A549 (cell line): ENCODE measurements at regions not wholly inside any gene's neighbourhood (a gene's known extent, or its start where the extent isn't known, plus 50 kb on each side); places are given as distances from the start of the nearest gene placed in this dataset.

Source experiments
- ATAC-seq, 2 experiments: fragments of 200-7000 bp in 1 of 2; fragments of >200 bp in 1 of 2; cut with Nextera tagmentation in 1 of 2; cut with Tn5 transposase in 1 of 2; 3 replicates each; pipeline versions ENCODE4 v1.8.0 to v1.9.1; 2018 to 2020; ENCODE audit warnings: mild to moderate bottlenecking in 1 of 2, moderate library complexity in 1 of 2
- CTCF ChIA-PET: fragments of 300-600 bp; sonication (Branson Sonifier 250); formaldehyde crosslinking; extraction: SDS; loops from one replicate; lab custom pipeline; 2021; ENCODE audit warnings: antibody characterized with exemption, inconsistent platforms; lab: Yijun Ruan, JAX
- POLR2A ChIA-PET: fragments of 350-600 bp; formaldehyde crosslinking; extraction: SDS; loops from one replicate; lab custom pipeline; 2021; ENCODE audit warnings: antibody characterized with exemption, inconsistent platforms; lab: Yijun Ruan, JAX
- DNase-seq, 2 experiments: peaks; one replicate each; pipeline versions ENCODE4 v3.0.0 to v3.0.0-alpha.2; 2011 to 2016; ENCODE audit warnings: low read depth in 1 of 2, low spot score in 1 of 2
- FAIRE-seq: peaks from 2 replicates; lab custom pipeline; 2011; peaks lifted over from hg19 to GRCh38; lab: Jason Lieb, UNC
- H3K27ac ChIP-seq, 2 experiments: fragments of >200 bp; sonication (Bioruptor Twin); formaldehyde crosslinking; 3 replicates each; pipeline ENCODE4 v1.5.1; 2016 to 2017
- H3K4me1 ChIP-seq: fragments of >200 bp; sonication (Bioruptor Twin); formaldehyde crosslinking; 3 replicates; pipeline ENCODE4 v1.6.1; 2016
- H3K4me2 ChIP-seq: fragments of >200 bp; sonication (Bioruptor Twin); formaldehyde crosslinking; 3 replicates; pipeline ENCODE4 v1.6.1; 2016
- H3K4me3 ChIP-seq: fragments of >200 bp; sonication (Bioruptor Twin); formaldehyde crosslinking; 3 replicates; pipeline ENCODE4 v1.5.1; 2016
- H3K9me3 ChIP-seq: fragments of >200 bp; sonication (Bioruptor Twin); formaldehyde crosslinking; 3 replicates; pipeline ENCODE4 v1.6.1; 2016
- BHLHE40 ChIP-seq: IDR thresholded peaks from 2 replicates; pipeline ENCODE4 v1.6.1; 2012; ENCODE audit warnings: low read depth, low read length, inconsistent platforms
- CBX2 ChIP-seq: fragments of 200-600 bp; sonication (generic); IDR thresholded peaks from 2 replicates; pipeline ENCODE4 v1.6.1; 2016; ENCODE audit warnings: low read depth, mild to moderate bottlenecking, borderline replicate concordance
- CEBPB ChIP-seq, 2 experiments: fragments of >200 bp in 1 of 2; sonication (Bioruptor Twin) in 1 of 2; formaldehyde crosslinking in 1 of 2; IDR thresholded peaks; 2 replicates each; pipeline ENCODE4 v1.6.1; 2012 to 2016
- CHD4 ChIP-seq: fragments of 200-600 bp; sonication (generic); IDR thresholded peaks from 2 replicates; pipeline ENCODE4 v1.6.1; 2016; ENCODE audit warnings: antibody characterized with exemption, mild to moderate bottlenecking, borderline replicate concordance
- EHF ChIP-seq: fragments of 250-450 bp; sonication (Bioruptor Pico); IDR thresholded peaks from 2 replicates; pipeline ENCODE4 v1.5.0; 2020; ENCODE audit warnings: mild to moderate bottlenecking
- FOXS1 ChIP-seq: fragments of 250-450 bp; sonication (Bioruptor Pico); IDR thresholded peaks from 2 replicates; pipeline ENCODE4 v1.5.0; 2020; ENCODE audit warnings: mild to moderate bottlenecking, moderate library complexity
- HDAC2 ChIP-seq: fragments of 200-600 bp; sonication (generic); IDR thresholded peaks from 2 replicates; pipeline ENCODE4 v1.6.1; 2016
- HMGXB4 ChIP-seq: fragments of 250-450 bp; sonication (Bioruptor Pico); IDR thresholded peaks from 2 replicates; pipeline ENCODE4 v1.5.0; 2021; ENCODE audit warnings: mild to moderate bottlenecking, moderate library complexity, borderline replicate concordance
- JUN ChIP-seq, 2 experiments: fragments of >200 bp; sonication (Bioruptor Twin); formaldehyde crosslinking; IDR thresholded peaks; 2 replicates in 1 of 2; 3 replicates in 1 of 2; pipeline ENCODE4 v1.6.1; 2016 to 2017
- KDM5A ChIP-seq: fragments of 200-600 bp; sonication (generic); IDR thresholded peaks from 2 replicates; pipeline ENCODE4 v1.6.1; 2016; ENCODE audit warnings: antibody characterized with exemption, mild to moderate bottlenecking
- MAZ ChIP-seq: fragments of 150-350 bp; IDR thresholded peaks from 2 replicates; pipeline ENCODE4 v1.6.1; 2014; ENCODE audit warnings: antibody characterized with exemption, low read depth, low read length, borderline replicate concordance
- MYC ChIP-seq: IDR thresholded peaks from 2 replicates; pipeline ENCODE4 v1.6.1; 2012; ENCODE audit warnings: mild to moderate bottlenecking, inconsistent platforms, low read length, improper control_type of control experiment, borderline replicate concordance
- NR3C1 ChIP-seq: fragments of >200 bp; sonication (Bioruptor Twin); formaldehyde crosslinking; IDR thresholded peaks from 3 replicates; pipeline ENCODE4 v1.6.1; 2017
- PHF8 ChIP-seq: fragments of 200-600 bp; sonication (generic); IDR thresholded peaks from 2 replicates; pipeline ENCODE4 v1.6.1; 2016; ENCODE audit warnings: low read depth, mild to moderate bottlenecking, antibody characterized with exemption, moderate library complexity, borderline replicate concordance
- RFX5 ChIP-seq: fragments of 450-650 bp; IDR thresholded peaks from 2 replicates; pipeline ENCODE4 v1.7.1; 2014; ENCODE audit warnings: antibody characterized with exemption, mild to moderate bottlenecking, moderate library complexity
- SMC3 ChIP-seq: fragments of >200 bp; sonication (Bioruptor Twin); formaldehyde crosslinking; IDR thresholded peaks from 3 replicates; pipeline ENCODE4 v1.6.1; 2018; ENCODE audit warnings: inconsistent platforms
- USF2 ChIP-seq: fragments of 450-650 bp; IDR thresholded peaks from 2 replicates; pipeline ENCODE4 v1.6.1; 2014; ENCODE audit warnings: antibody characterized with exemption
- ZC3H11A ChIP-seq: fragments of 450-650 bp; IDR thresholded peaks from 2 replicates; pipeline ENCODE4 v1.6.1; 2014; ENCODE audit warnings: antibody characterized with exemption, mild to moderate bottlenecking
- ZFP36 ChIP-seq: fragments of 450-650 bp; IDR thresholded peaks from 2 replicates; pipeline ENCODE4 v1.6.1; 2014; ENCODE audit warnings: borderline replicate concordance; ENCODE audit not compliant: partially characterized antibody
- ZNF302 ChIP-seq: fragments of 250-450 bp; sonication (Bioruptor Pico); IDR thresholded peaks from 2 replicates; pipeline ENCODE4 v1.9.0; 2021; ENCODE audit warnings: inconsistent platforms, mild to moderate bottlenecking, moderate library complexity
- ZSCAN20 ChIP-seq: fragments of 250-450 bp; sonication (Bioruptor Pico); IDR thresholded peaks from 2 replicates; pipeline ENCODE4 v1.8.0; 2022; ENCODE audit warnings: mild to moderate bottlenecking, moderate library complexity
- WGBS: methylation state at CpG from one replicate; pipeline ENCODE4 v1.1.6; 2017; ENCODE audit errors: missing lambda C conversion rate; 5-methylcytosine and 5-hydroxymethylcytosine counted together
- TF ChIP-seq, protein P1 (sequence below): fragments of >200 bp; sonication (Bioruptor Twin); formaldehyde crosslinking; IDR thresholded peaks from 2 replicates; pipeline ENCODE4 v1.6.1; 2016
- TF ChIP-seq, protein P2 (sequence below): fragments of >200 bp; sonication (Bioruptor Twin); formaldehyde crosslinking; IDR thresholded peaks from 3 replicates; pipeline ENCODE4 v1.6.1; 2016
- TF ChIP-seq, protein P3 (sequence below): fragments of 200-600 bp; sonication (generic); IDR thresholded peaks from 2 replicates; pipeline ENCODE4 v1.6.1; 2016; ENCODE audit warnings: antibody characterized with exemption, mild to moderate bottlenecking, moderate library complexity
- TF ChIP-seq, protein P4 (sequence below): IDR thresholded peaks from 2 replicates; pipeline ENCODE4 v1.6.1; 2012

DNA sequence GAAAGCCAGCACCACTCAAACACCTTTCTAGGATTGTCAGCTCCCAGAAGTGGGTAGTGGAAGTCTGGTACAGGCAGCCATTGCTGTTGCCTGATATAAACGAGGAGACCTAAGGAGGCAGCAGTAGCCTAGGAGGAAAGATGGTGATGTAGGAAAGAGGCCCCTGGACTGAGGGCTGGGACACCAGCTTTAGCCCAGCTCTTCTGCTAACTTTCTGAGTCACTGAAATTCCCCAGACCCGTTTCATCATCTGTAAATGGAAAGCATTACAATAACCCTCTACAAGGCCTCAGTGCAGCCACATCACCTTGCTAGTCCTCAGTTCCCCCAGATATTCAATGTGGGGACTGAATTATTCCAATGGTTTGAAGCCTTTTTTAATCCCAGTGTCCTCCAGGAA, 336.5 kb downstream of the TNS1 start:
- ChIA-PET CTCF (interaction anchor here (0.6 kb wide), 1 partner anchor 47 kb away, joined by 3 read pairs; no protein-coding TSS in a partner anchor), POLR2A (no interaction called here)
- 12% methylated on average over 2 of the region's 2 CpGs for WGBS

GRCh38 chr2:217664761-217665160, 338.0 kb downstream of the TNS1 start:
- POLR2A ChIA-PET, result no interaction called here
- 71% methylated on average over 2 of the region's 2 CpGs for WGBS
- H3K4me3 ChIP-seq, result no peak overlapping the region
- TF ChIP-seq BHLHE40 (no peak), MAZ (no peak), FOXS1 (CRISPR knock-in tag) (no peak), ZC3H11A (no peak), PHF8 (no peak), HDAC2 (no peak), SMC3 (no peak), EHF (no peak), MYC (no peak), CHD4 (no peak), HMGXB4 (CRISPR knock-in tag) (no peak), CBX2 (no peak), RFX5 (no peak), NR3C1 (no peak), KDM5A (no peak), CEBPB (IDR thresholded peaks at IDR 0.05) (no peak)
- TF ChIP-seq, protein P1, sequence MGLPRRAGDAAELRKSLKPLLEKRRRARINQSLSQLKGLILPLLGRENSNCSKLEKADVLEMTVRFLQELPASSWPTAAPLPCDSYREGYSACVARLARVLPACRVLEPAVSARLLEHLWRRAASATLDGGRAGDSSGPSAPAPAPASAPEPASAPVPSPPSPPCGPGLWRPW, result no peak
- TF ChIP-seq, protein P2, sequence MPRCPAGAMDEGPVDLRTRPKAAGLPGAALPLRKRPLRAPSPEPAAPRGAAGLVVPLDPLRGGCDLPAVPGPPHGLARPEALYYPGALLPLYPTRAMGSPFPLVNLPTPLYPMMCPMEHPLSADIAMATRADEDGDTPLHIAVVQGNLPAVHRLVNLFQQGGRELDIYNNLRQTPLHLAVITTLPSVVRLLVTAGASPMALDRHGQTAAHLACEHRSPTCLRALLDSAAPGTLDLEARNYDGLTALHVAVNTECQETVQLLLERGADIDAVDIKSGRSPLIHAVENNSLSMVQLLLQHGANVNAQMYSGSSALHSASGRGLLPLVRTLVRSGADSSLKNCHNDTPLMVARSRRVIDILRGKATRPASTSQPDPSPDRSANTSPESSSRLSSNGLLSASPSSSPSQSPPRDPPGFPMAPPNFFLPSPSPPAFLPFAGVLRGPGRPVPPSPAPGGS, result no peak
- TF ChIP-seq, all 56 proteins: peak for 0
- Histone ChIP-seq H3K4me1 (peaks cover 17% of the 10 kb centered on the region), H3K9me3 (no peaks in the 10 kb centered on the region), H3K4me2 (no peak overlapping the region), H3K27ac (no peak overlapping the region)
- no peak for ATAC-seq
- no peak for FAIRE-seq
- CTCF ChIA-PET, result no interaction called here
- no peak for DNase-seq

More for the DNA sequence above, 336.5 kb downstream of the TNS1 start:
- peaks cover 17% of the 10 kb centered on the region for H3K4me1 ChIP-seq
- no peaks in the 10 kb centered on the region for H3K9me3 ChIP-seq
- TF ChIP-seq USF2, result no peak
- TF ChIP-seq, protein P3, sequence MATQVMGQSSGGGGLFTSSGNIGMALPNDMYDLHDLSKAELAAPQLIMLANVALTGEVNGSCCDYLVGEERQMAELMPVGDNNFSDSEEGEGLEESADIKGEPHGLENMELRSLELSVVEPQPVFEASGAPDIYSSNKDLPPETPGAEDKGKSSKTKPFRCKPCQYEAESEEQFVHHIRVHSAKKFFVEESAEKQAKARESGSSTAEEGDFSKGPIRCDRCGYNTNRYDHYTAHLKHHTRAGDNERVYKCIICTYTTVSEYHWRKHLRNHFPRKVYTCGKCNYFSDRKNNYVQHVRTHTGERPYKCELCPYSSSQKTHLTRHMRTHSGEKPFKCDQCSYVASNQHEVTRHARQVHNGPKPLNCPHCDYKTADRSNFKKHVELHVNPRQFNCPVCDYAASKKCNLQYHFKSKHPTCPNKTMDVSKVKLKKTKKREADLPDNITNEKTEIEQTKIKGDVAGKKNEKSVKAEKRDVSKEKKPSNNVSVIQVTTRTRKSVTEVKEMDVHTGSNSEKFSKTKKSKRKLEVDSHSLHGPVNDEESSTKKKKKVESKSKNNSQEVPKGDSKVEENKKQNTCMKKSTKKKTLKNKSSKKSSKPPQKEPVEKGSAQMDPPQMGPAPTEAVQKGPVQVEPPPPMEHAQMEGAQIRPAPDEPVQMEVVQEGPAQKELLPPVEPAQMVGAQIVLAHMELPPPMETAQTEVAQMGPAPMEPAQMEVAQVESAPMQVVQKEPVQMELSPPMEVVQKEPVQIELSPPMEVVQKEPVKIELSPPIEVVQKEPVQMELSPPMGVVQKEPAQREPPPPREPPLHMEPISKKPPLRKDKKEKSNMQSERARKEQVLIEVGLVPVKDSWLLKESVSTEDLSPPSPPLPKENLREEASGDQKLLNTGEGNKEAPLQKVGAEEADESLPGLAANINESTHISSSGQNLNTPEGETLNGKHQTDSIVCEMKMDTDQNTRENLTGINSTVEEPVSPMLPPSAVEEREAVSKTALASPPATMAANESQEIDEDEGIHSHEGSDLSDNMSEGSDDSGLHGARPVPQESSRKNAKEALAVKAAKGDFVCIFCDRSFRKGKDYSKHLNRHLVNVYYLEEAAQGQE, result no peak
- TF ChIP-seq EHF, result no peak
- no peak for TF ChIP-seq JUN (IDR thresholded peaks at IDR 0.05)
- TF ChIP-seq MAZ, result no peak
- TF ChIP-seq KDM5A, result no peak
- no peak for TF ChIP-seq ZFP36
- TF ChIP-seq ZSCAN20 (CRISPR knock-in tag), result no peak
- no peak for TF ChIP-seq ZNF302 (CRISPR knock-in tag)
- no peak for TF ChIP-seq HDAC2
- TF ChIP-seq, protein P4, sequence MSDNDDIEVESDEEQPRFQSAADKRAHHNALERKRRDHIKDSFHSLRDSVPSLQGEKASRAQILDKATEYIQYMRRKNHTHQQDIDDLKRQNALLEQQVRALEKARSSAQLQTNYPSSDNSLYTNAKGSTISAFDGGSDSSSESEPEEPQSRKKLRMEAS, result no peak
- ATAC-seq (no peak), FAIRE-seq (no peak), DNase-seq (no peak)
- 0 out of 6 replicates have a peak overlapping the region, but pooled peaks of 1 of the 2 experiments have one; percentile 9 for H3K27ac ChIP-seq
- no peak overlapping the region for H3K4me2 ChIP-seq
- H3K4me3 ChIP-seq, result no peak overlapping the region
